Transverse colon (tissue), 3 donors: ENCODE measurements at regions not wholly inside any gene's neighbourhood (a gene's known extent, or its start where the extent isn't known, plus 50 kb on each side); places are given as distances from the start of the nearest gene placed in this dataset.

Experiments used
- CTCF ChIP-seq, 5 experiments: fragments of 200-600 bp in 3 of 5; fragments of 450-650 bp in 2 of 5; sonication (generic) in 3 of 5; IDR thresholded peaks; 1 replicate in 2 of 5; 2 replicates in 3 of 5; pipeline ENCODE4 v1.5.1; 2016 to 2017; ENCODE audit warnings: antibody characterized with exemption in 5 of 5, inconsistent platforms in 3 of 5, mild to moderate bottlenecking in 2 of 5, moderate library complexity in 1 of 5
- POLR2A ChIP-seq: fragments of 450-650 bp; IDR thresholded peaks from one replicate; pipeline ENCODE4 v1.6.1; 2016; ENCODE audit warnings: antibody characterized with exemption, mild to moderate bottlenecking, moderate library complexity

GRCh38 chr22:49211176-49211575 is 616.5 kb downstream of the BRD1 start:
- TF ChIP-seq POLR2A (no peak), CTCF (IDR thresholded peaks at IDR 0.05) (no peak)
